Stimulated activated CD4-positive, alpha-beta T cell treated with anti-CD3 and anti-CD28 coated beads, Interleukin-1b, Interleukin-23, amount 100 ng/mL, for 24 hours (primary cell): ENCODE measurements at regions not wholly inside any gene's neighbourhood (a gene's known extent, or its start where the extent isn't known, plus 50 kb on each side); places are given as distances from the start of the nearest gene placed in this dataset.

ENCODE experiments used
- DNase-seq, 4 experiments: peaks; one replicate each; pipeline ENCODE4 v3.0.0-alpha.2; 2020; ENCODE audit warnings: low read depth in 4 of 4, low spot score in 1 of 4

DNA sequence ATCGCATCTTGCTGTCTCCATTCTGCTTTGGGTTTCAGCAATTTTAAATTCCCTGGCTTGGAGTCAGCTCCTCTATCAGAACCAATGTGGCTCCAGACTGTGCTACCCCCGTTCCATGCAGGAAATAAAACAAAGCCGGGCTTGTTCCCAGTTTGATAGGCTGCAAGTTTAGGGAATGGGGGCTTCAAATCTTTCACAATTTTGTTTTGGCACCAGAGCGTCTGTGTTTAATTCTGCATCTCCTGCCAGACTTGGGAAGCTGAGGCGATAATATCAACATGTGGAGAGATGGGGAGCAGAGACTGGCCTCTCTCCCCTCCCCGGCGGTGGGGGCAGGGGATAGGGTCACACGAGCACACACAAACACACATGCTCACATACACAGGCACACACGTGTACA, 305.9 kb downstream of the FGFR2 start:
- DNase-seq = no peak

DNA sequence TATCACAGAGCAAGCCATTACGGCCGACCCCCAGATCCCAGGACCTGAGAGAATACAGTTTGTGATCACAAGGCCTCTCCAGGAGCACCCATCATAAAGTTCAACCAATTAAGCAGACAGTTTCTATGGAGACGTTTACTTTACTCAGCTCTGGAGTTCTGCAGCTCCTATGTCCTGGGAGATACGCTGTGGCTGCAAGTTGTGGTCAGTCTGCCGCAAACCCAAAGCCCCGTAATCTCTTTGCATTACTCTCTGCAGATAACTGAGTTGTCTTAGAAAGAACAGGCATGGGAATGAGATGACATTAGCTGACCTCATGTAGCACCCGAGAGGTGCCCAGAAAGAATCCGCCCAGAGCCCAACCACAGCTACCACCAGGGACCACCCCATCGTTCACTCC, 305.1 kb downstream of the FGFR2 start:
- DNase-seq = no peak

DNA sequence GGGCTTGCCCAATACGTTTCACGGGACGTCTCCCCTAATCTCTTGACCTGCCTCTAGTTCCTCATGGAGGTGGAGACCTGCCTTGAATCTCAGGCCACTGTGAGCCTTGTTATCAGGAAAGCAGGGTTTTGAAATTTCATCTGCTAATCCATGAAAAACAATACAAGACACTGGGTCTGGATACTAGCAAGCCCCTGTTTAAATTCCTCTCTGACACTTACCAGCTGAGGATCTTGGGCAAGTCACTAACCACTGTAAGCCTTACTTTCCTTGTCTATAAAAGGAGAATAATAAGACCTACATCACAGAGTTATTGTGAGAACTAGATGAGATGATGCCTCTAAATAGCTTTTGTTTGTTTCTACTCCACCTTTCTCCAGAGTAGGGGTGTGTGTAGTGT, 303.6 kb downstream of the FGFR2 start:
- no peak for DNase-seq

DNA sequence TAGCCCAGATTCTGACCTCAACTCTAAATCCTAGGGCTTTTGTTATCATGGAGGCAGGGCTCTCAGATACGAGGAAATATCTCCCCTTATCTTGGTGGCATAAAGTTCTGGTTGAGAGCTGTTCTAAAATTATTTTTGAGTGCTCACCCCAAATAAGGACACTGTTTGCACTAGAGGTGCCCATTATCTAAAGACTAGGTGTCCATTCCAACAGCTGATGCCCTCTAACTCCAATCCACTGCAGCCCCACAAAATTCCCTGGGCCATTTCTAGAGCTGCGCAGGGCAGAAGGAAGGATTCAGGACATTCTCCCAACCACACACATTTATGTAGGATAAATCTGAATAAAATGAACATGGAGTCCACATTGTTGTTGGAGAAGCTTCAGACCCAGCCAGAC, 301.9 kb downstream of the FGFR2 start:
- DNase-seq = no peak

DNA sequence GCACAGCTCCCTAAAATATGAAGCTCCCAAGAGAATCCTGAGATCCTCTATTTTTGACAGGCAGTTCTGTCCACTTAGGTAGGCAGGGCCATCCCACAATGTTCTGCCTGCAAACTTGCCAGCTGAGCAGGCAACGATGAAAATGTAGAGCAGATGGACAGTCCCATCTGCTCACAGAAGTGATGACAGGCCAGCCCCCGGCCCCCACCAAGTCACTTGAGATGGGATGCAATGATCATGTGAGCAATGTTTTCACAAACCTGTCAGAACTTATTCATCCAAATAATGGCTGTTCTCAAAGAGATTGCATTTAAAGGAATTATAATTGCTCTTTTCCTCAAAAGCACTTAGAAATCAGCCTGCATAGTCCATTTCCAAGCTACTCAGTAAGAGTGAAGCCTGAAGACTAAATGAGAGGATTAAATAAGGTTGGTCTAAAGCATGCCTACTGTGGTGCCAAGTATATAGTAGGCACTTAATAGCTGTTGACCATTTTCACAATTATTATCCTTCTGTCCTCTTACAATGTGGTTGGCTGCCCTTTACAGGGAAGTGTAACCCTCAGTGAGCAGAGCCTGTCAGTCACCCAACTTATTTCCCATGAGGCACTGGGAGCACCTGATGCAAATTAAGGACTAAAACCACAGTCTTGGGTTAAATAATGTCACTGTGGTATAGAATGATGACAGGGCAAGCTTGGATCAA, 301.2 kb downstream of the FGFR2 start:
- DNase-seq = no peak

DNA sequence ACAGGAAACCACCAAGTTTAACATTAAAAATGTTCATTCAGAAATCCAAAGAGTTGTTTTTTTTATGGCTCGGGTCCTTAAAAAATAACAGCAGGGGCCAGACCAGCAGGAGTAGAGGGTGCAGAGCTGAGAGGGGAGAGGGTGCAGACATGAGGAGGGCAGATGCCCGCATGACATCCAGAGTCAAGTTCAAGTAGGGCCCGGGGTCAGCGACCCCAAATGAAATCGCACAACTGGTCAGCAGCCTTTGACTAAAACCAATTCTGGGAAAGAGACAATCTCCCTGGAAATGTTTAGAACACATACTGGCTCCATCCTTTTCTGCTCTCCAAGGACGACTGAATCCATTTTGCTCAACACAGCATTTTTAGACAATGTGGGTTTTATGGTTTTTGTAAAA, 297.5 kb downstream of the FGFR2 start:
- DNase-seq = no peak

DNA sequence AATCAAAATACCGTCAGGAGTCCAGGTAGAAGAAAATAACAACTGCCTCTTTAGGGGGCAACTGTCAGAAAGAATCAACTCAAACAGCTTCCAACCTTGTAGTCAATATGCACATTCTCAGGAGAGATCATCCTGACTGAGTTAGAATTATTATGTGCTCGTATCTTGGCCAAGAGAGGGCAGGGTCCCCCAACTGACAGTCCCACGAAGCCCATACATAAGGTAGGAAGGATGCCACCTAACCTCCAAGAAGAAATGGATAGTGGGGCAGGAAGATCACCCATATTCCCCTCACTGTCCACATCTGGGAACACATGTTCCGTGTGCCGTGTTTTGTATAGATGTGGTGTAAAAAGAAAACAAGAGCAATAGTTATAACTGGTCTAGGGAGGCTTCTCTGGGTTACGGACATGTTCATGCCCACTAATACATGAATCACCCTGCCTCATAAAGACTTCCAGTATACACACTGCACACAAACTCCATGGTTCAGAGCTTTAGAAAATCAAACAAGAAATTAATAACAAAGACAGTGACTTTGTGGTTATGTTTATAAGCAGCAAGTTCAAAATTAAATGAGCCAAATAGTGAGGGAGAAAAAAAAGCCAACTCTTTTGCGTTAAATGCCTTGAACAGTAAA, 295.6 kb downstream of the FGFR2 start:
- DNase-seq = no peak

DNA sequence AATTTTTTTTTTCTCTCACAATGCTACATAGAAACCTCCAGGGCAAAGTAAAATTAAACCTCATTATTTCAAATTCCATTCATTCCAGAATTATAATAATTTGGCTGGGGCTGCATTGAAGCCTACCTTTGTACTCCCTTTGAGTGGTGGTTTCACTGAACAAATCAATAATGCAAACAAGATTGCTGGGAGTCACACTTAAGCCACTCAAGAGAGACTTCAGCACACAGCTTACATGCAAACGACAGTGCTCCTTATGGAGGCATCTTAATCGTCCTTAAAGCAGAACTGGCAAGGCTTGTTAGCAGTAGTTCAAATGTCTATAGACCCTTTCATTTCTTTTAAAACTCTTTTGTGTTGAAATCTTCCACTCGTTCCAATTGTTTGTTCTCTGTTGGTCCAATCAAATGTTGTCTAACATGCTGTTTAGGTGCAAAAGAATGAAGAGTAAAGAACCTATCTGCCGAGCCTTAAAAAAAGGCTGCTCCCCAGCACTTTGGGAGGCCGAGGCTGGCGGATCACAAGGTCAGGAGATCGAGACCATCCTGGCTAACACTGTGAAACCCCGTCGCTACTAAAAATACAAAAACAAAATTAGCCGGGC, 294.9 kb downstream of the FGFR2 start:
- no peak for DNase-seq

DNA sequence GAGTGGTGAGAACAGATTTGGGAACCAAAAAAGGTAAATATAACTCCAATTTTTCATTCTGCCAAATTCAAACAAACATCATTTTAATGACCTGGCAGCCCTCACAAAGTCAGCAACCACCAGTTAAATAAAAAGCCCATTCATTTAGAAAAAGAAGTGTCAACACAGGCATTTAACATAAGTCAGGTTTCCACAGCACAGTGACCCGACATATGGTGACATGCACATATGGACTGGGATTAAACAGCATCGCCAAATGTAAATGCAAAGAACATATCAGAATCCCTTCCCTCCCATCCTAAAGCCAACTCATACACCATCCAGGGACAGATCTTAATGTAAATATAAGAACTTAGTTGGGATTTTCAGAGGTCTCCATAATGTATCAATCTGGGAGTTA, 293.2 kb downstream of the FGFR2 start:
- no peak for DNase-seq

DNA sequence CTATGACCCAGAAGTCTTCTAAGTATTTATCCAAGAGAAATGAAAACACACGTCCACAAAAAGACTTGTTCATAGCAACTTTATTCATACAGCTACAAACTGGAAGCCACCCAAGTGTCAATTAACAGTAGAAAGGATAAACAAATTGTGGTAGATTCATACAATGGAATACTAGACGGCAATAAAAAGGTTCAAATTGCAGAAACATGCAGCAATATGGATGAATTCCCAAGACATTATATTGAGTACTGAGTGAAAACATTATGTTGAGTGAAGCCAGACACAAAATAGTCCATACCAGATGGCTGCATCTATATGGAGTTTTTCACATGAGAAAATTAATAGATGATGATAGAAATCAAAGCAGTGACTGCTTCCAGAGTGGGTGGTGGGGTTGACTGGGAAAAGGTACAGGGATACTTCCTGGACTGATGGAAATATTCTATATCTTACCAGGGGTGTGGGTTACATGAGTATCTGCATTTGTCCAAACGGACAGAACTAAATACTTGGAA, 292.0 kb downstream of the FGFR2 start:
- DNase-seq = no peak

DNA sequence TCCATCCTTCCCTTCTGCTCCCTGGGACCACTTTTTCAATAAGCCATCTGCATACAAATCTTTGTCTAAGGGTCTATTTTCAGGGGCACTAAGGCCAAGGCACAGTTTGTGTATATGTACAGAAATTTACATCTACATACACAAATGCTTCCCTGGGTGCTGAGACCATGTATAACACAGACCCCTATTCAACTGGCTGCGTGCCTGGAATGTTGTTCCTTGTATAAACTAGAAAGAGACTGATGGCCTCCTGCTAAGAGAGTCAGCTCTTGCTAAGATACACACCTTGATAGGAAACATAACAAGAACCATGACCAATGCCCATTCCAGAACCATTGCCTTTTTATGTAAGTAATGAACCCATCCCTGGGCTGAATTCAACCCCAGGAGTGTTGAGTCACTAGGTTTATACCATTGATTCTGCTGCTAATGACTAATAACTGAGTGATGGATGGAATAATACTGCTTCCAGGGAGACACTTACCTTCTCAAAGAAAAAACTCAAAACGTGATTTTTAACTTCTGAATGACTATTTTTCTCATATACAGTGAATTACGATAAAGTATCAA, 290.7 kb downstream of the FGFR2 start:
- no peak for DNase-seq

DNA sequence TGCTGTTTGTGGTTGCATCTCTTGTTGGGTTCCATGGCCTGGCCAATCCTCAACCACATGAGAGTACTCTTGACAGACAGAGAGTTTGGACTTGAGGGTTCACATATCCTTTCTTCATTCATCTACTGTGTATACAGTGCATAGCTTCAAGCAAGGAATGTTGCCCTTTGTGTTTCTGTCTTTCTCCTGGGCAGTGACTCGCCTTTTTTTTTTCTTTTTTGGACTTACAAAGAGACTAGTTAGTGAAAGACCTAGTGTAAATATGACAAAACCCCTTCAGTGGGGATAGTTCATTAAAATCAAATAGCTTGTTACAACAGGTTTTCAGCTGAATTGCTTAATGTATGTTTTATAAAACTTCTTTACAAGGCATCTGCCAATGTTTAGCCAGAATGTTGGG, 290.2 kb downstream of the FGFR2 start:
- no peak for DNase-seq

DNA sequence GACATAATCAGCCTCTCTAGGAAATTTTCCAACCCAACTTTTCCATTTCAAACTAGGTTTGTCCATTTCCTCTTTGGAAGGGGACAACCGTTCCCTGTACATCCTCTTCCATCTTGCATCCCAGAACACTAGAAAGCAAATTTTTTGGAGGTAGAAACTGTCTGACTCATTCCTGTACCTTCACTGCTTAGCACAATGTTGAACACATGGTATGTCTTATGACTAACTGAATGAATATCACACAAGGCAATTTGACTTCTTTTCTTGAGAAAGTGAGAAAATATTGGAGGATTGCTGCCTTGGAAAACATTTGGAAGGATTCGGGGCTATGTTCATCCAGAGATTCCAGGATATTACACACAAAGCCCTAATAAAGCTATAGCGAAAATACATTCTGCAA, 289.1 kb downstream of the FGFR2 start:
- no peak for DNase-seq

DNA sequence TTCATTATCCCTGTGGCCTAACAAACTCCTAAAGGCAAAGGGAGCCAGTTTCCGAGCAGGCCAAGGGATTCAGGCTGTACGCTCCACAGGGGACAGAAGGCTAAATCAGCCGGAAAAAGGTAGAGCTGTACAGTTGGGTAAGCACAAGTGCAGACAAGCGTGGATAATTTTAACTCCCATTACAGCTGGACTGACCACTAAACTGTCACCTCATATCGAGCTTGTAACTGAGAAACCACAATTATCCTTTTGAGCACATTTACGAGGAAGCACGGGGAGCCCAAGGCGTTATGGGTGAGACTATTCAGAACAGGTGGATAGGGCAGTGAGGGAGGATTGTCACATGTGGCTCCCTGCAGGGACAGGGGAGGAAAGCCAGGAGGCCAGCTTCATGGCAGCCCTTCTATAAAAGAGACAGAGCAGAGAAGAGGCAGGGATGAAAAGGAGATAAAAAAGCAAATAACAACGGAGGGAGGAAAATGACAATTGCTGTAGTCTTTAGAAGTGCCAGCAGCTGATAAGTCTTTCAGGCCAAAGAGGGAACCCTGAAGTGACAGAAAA, 288.0 kb downstream of the FGFR2 start:
- DNase-seq = no peak

DNA sequence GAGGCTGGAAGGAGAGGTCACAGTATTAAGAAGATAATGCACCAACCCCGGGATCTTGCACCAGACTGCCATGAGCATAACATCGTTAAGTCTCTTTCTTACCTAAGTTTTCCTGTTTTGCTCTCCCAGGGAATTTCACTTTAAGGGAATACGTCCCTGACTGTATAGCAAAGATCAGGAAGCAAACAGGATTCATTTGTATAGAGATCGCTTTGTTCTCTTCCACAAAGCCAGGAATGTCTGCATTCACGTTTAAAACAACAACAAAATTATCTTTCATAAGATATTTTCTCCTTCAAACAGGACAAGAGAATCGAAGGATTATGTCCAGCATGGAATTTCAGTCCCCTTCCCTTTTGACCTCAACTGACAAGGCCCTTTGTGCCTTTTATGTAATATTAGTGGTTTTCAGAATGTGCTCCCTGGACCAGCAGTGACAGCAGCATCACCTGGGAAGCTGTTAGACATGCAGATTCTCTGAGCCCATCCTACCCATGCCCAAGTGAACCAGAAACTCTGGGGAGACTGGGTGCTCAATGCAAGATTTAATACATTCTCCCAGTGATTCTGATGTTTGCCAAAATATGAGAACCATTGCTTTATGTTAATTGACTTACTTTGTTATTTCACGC, 286.3 kb downstream of the FGFR2 start:
- no peak for DNase-seq

DNA sequence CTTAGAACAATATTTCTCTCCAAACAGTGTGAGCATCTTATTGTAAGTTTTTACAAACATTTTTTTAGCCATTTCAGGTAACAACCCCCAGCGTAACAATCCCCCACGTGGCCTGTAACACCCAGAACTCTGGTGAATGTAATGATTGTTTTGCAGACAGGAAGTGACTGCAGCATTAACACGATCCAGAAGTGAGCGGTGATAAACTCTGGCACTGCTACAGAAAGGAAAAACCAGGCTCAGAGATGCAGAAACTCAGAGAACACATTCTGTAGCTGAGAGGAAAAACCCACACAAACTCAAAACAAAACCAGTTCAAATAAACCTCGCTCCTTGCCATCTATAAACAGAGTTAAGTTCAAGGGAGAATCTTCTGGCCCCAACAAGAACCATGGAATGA, 285.7 kb downstream of the FGFR2 start:
- DNase-seq = no peak

DNA sequence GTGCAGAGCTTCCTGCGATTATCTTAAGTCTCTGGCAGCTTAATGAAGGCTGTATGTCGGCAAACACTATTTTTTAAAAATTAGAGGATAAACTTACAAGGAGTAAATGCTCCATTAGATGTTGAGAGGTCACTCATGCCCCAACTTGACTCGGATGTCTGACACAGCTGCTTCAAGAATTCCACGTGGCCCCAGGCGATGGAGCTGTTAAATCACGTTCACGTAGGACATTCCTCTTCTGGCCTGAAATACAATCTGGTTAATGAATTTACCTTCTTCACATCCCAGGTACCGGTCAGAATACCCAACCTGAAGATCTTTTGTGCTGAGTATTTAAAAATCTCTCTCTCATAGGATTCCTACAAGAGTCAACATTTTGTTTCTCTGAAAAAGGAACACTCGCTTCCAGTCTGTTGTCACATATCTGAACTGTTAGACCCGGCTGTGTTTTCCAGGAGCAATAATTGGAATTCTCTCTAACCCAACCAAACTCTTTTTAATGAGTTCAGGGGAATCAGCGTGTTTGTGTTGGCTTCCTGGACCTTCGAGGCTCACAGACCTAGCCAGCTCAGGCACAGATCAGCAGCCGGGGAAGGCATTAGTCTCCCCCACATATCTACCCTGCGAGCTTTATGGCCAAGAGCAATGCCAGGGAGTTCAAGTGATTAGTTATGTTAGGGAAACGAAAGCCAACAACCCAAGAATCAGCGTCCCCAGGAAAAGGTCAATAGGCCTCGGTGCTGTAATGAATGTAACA, 284.9 kb downstream of the FGFR2 start:
- no peak for DNase-seq

DNA sequence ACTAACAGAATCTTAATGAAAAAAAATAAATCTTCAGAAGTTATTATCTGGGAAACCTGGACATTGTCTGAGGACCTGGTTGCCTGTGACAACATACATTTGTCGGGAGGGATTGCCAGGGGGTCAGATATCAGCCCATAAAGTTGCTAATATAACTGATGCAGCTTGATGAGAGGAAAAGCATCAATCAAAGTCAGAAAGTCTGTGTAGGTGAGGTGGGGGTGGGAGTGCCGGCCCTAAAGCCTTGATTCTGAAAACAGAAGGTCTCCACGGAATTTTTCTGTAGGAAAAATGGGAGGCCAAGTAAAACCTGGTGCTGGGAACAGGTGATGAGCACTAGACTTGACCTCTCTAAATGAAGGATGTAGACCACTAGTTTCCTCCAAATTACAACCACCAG, 281.8 kb downstream of the FGFR2 start:
- DNase-seq = no peak

DNA sequence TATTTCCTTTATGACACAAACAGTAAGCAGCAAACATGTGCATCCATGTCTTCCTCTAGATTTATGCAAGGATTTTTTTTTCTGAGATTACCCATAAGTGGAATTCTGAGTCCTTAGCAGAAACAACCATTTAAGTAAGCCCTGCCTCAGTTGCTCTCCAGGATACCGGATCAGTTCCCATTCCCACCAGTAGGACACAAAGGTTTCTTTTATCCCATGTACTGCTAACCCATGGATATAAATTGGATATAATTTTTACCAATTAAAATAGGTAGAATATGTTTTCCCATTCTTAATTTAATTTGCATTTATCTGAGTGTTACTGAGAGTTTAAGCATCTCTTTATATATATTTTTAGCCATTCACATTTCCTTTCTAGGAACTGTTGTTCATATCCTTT, 280.9 kb downstream of the FGFR2 start:
- DNase-seq = no peak

DNA sequence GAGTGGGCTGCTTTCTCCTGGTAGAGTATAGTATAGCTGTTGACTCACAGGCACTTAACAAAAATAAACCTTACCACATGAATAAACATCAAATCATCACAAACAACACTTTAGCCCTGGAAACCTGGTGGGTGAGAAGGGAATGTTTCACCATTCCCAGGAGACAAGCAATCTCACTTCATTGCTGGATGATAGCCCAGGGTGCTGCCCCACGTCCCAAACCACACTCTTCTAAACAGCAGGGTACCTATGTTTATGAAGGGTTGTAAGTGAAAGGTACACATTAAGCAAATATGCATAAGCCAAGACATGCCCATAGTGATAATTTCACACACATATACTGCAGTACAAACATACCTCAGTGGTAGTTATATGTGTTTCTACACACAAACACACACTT, 276.2 kb downstream of the FGFR2 start:
- DNase-seq = no peak

DNA sequence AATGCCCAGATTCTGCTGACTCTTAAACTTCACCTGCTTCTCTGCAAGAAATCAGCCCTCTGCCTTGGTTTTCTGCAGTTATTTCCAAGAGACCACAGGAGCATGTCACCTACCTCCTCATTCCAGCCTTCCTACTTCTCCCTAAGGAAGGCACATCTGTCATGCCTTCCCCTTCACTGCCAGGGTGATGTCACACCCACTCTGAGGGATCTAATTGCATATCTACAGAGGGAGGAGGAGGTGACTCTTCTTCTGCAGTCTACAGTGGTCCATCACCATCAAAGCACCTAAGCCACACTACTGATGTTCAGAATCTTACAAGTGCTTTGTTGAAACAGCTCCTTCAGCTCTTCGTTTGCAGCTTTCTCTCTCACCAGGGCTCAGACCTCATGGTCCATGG, 275.5 kb downstream of the FGFR2 start:
- no peak for DNase-seq
